Chondrocyte (in vitro differentiated cells): ENCODE measurements at regions not wholly inside any gene's neighbourhood (a gene's known extent, or its start where the extent isn't known, plus 50 kb on each side); places are given as distances from the start of the nearest gene placed in this dataset.

ENCODE experiments used
- DNase-seq: peaks from one replicate; pipeline ENCODE4 v3.0.0; 2021; ENCODE audit warnings: mixed read lengths, low spot score
- H3K27ac Mint-ChIP-seq: one replicate; pipeline ENCODE4 v1.8.0; 2021; ENCODE audit warnings: mild to moderate bottlenecking, moderate library complexity, mixed read lengths; ENCODE audit not compliant: unreplicated experiment
- H3K27me3 Mint-ChIP-seq: 2 replicates; pipeline ENCODE4 v1.8.0; 2021; ENCODE audit warnings: low read depth, mixed read lengths
- H3K36me3 Mint-ChIP-seq: 2 replicates; pipeline ENCODE4 v1.8.0; 2021; ENCODE audit warnings: low read depth, mixed read lengths
- H3K4me1 Mint-ChIP-seq: 2 replicates; pipeline ENCODE4 v1.8.0; 2021; ENCODE audit warnings: low read depth, mild to moderate bottlenecking, mixed read lengths
- H3K4me3 Mint-ChIP-seq: one replicate; pipeline ENCODE4 v1.8.0; 2021; ENCODE audit warnings: mild to moderate bottlenecking, moderate library complexity, mixed read lengths; ENCODE audit not compliant: unreplicated experiment
- H3K9me3 Mint-ChIP-seq: 2 replicates; pipeline ENCODE4 v1.8.0; 2021; ENCODE audit warnings: low read depth, mixed read lengths
- CTCF ChIP-seq: fragments of 200-600 bp; sonication (generic); IDR thresholded peaks from 2 replicates; pipeline ENCODE4 v1.5.0; 2021; ENCODE audit warnings: antibody characterized with exemption, mild to moderate bottlenecking, moderate library complexity

- no peaks in the 10 kb centered on the region for H3K9me3 Mint-ChIP-seq
- H3K4me3 Mint-ChIP-seq, result no peak overlapping the region
- no peak for TF ChIP-seq CTCF
- no peaks in the 10 kb centered on the region for H3K36me3 Mint-ChIP-seq
- H3K27me3 Mint-ChIP-seq, result no peaks in the 10 kb centered on the region
- no peak for DNase-seq
- no peak overlapping the region for H3K27ac Mint-ChIP-seq
- peaks cover 19% of the 10 kb centered on the region for H3K4me1 Mint-ChIP-seq
Measured at GRCh38 chr4:186481998-186482790, 73.2 kb downstream of the MTNR1A start.

DNA sequence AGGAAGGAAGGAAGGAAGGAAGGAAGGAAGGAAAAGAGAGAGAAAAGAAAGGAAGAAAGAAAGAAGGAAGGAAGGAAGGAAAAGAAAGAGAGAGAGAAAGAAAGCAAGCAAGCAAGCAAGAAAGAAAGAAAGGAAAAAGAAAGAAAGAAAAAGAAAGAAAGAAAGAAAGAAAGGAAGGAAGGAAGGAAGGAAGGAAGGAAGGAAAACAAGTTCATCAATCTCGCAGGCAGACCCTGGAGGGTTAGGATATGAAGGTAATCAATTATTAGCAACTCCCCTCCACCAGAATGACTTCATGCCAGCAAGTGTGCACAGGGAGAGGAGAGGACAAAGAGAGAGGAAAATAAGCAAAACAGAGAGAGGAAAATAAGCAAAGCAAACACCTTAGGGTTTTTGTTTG is 80.2 kb downstream of the MTNR1A start:
- peaks cover 7% of the 10 kb centered on the region for H3K27me3 Mint-ChIP-seq
- no peak overlapping the region for H3K4me3 Mint-ChIP-seq
- no peak overlapping the region for H3K27ac Mint-ChIP-seq
- no peaks in the 10 kb centered on the region for H3K36me3 Mint-ChIP-seq
- DNase-seq, result no peak
- no peak for TF ChIP-seq CTCF
- peaks cover 5% of the 10 kb centered on the region for H3K4me1 Mint-ChIP-seq
- H3K9me3 Mint-ChIP-seq, result no peaks in the 10 kb centered on the region

GRCh38 chr4:186473933-186474332 is 81.4 kb downstream of the MTNR1A start:
- no peak overlapping the region for H3K27ac Mint-ChIP-seq
- H3K27me3 Mint-ChIP-seq, result peaks cover 14% of the 10 kb centered on the region
- H3K4me1 Mint-ChIP-seq, result peaks cover 5% of the 10 kb centered on the region
- TF ChIP-seq CTCF, result no peak
- no peaks in the 10 kb centered on the region for H3K9me3 Mint-ChIP-seq
- H3K4me3 Mint-ChIP-seq, result no peak overlapping the region
- H3K36me3 Mint-ChIP-seq, result no peaks in the 10 kb centered on the region
- DNase-seq, result no peak

- H3K36me3 Mint-ChIP-seq, result no peaks in the 10 kb centered on the region
- DNase-seq, result no peak
- TF ChIP-seq CTCF, result peak; percentile 91
- peaks cover 5% of the 10 kb centered on the region for H3K4me1 Mint-ChIP-seq
- no peak overlapping the region for H3K27ac Mint-ChIP-seq
- H3K9me3 Mint-ChIP-seq, result no peaks in the 10 kb centered on the region
- H3K27me3 Mint-ChIP-seq, result peaks cover 14% of the 10 kb centered on the region
- H3K4me3 Mint-ChIP-seq, result no peak overlapping the region
Measured at GRCh38 chr4:186472948-186473347, 82.4 kb downstream of the MTNR1A start.

DNA sequence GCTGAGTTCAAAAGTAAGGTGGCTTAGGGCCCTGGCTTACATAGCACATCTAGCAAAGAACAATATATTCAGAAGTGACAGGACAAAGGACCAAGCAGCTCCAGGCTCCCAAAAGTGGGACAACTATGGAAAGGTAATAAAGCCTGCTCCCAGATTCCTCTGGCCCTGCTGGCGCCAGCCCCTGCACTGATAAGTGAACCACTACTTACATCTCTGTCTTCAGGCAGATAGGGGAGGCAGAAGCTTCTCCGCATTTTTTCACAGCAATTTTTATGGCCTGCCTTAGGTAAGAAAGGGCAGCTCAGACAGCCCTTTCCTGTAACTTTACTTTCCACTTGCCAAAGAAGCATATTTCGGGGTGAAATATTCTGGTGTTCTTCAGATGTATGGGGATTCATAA is 83.9 kb downstream of the MTNR1A start:
- Mint-ChIP-seq H3K27ac (no peak overlapping the region), H3K27me3 (peaks cover 16% of the 10 kb centered on the region), H3K4me3 (no peak overlapping the region), H3K4me1 (peaks cover 5% of the 10 kb centered on the region), H3K9me3 (no peaks in the 10 kb centered on the region), H3K36me3 (no peaks in the 10 kb centered on the region)
- no peak for TF ChIP-seq CTCF
- DNase-seq, result no peak
